Activated CD8-positive, alpha-beta T cell treated with anti-CD3 and anti-CD28 coated beads, Interleukin-2, amount 10 ng/mL, durations not matched to agents 7 days and 5 days (primary cell): ENCODE measurements at regions not wholly inside any gene's neighbourhood (a gene's known extent, or its start where the extent isn't known, plus 50 kb on each side); places are given as distances from the start of the nearest gene placed in this dataset.

ENCODE experiments used
- ATAC-seq: fragments of 150-1000 bp; cut with Tn5 transposase; one replicate; pipeline ENCODE4 v1.10.0; 2021; ENCODE audit warnings: moderate library complexity
- CTCF ChIA-PET: fragments of 350-600 bp; sonication (Branson Sonifier 250); formaldehyde crosslinking; loops from one replicate; lab custom pipeline; 2021; ENCODE audit warnings: antibody characterized with exemption; lab: Charles Lee
- POLR2A ChIA-PET: fragments of 350-600 bp; sonication (Branson Sonifier 250); formaldehyde crosslinking; loops from one replicate; lab custom pipeline; 2021; ENCODE audit warnings: antibody characterized with exemption; lab: Charles Lee
- DNase-seq: peaks from one replicate; pipeline ENCODE4 v3.0.0-alpha.2; 2020
- H3K27ac Mint-ChIP-seq: one replicate; pipeline ENCODE4 v1.8.0; 2021; ENCODE audit warnings: mild to moderate bottlenecking, mixed read lengths
- H3K27me3 Mint-ChIP-seq: one replicate; pipeline ENCODE4 v1.8.0; 2021; ENCODE audit warnings: low read depth, mixed read lengths
- H3K36me3 Mint-ChIP-seq: one replicate; pipeline ENCODE4 v1.8.0; 2021; ENCODE audit warnings: low read depth, mixed read lengths
- H3K4me1 Mint-ChIP-seq: one replicate; pipeline ENCODE4 v1.8.0; 2021; ENCODE audit warnings: low read depth, mixed read lengths
- H3K4me3 Mint-ChIP-seq: one replicate; pipeline ENCODE4 v1.8.0; 2021; ENCODE audit warnings: mild to moderate bottlenecking, mixed read lengths
- H3K9me3 Mint-ChIP-seq: one replicate; pipeline ENCODE4 v1.8.0; 2022; ENCODE audit warnings: mixed read lengths; ENCODE audit not compliant: insufficient read depth

GRCh38 chr13:112209266-112209665, 142.3 kb downstream of the SOX1 start:
- no peaks in the 10 kb centered on the region for H3K9me3 Mint-ChIP-seq
- no peaks in the 10 kb centered on the region for H3K36me3 Mint-ChIP-seq
- no peak overlapping the region for H3K27ac Mint-ChIP-seq
- ATAC-seq: no peak
- H3K27me3 Mint-ChIP-seq: peaks cover 25% of the 10 kb centered on the region
- peaks cover 19% of the 10 kb centered on the region for H3K4me1 Mint-ChIP-seq
- CTCF ChIA-PET: no interaction called here
- no peak for DNase-seq
- H3K4me3 Mint-ChIP-seq: no peak overlapping the region
- POLR2A ChIA-PET: no interaction called here

DNA sequence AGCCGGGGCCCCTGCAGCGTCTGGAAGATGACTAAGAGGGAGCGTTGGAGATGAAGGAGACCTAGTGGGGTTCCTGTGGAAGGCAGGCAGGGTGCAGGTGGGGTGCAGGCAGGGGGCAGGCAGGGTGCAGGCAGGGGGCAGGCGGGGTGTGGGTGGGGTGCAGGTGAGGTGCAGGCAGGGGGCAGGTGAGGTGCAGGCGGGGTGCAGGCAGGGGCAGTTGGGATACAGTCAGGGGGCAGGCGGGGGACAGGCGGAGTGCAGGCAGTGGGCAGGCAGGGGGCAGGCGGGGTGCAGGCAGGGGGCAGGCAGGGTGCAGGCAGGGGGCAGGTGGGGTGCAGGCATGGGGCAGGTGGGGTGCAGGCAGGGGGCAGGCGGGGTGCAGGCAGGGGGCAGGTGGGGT, 142.8 kb downstream of the SOX1 start:
- Mint-ChIP-seq H3K4me1 (peaks cover 18% of the 10 kb centered on the region), H3K27ac (no peak overlapping the region), H3K4me3 (no peak overlapping the region), H3K36me3 (no peaks in the 10 kb centered on the region), H3K9me3 (no peaks in the 10 kb centered on the region), H3K27me3 (peaks cover 21% of the 10 kb centered on the region)
- ATAC-seq (no peak), DNase-seq (no peak)
- ChIA-PET POLR2A (no interaction called here), CTCF (no interaction called here)

DNA sequence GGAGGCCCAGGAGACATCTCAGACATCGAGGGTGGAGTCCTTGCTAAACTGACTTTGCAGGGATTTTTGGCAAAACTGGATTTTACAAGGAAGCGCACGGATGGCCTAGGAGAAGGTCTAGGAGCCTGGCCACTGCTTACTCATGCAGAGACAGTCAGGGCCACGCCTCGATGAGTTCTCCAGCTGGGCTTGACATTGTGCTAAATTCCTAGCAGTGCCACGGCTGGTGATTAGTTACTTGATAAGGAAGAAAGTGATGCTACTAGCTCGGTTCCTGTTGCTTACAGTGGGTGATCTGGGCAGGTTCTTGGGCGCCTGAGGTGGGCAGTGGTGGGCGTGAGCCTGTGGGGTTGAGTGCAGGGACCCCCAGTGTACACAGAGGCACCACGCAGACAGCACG, 143.4 kb downstream of the SOX1 start:
- ChIA-PET POLR2A (no interaction called here), CTCF (no interaction called here)
- H3K36me3 Mint-ChIP-seq: no peaks in the 10 kb centered on the region
- no peak overlapping the region for H3K27ac Mint-ChIP-seq
- no peak overlapping the region for H3K4me3 Mint-ChIP-seq
- peaks cover 14% of the 10 kb centered on the region for H3K27me3 Mint-ChIP-seq
- DNase-seq: no peak
- H3K9me3 Mint-ChIP-seq: no peaks in the 10 kb centered on the region
- peaks cover 12% of the 10 kb centered on the region for H3K4me1 Mint-ChIP-seq
- no peak for ATAC-seq

- ChIA-PET CTCF (no interaction called here), POLR2A (no interaction called here)
- ATAC-seq (no peak), DNase-seq (no peak)
- no peak overlapping the region for H3K4me3 Mint-ChIP-seq
- H3K27ac Mint-ChIP-seq: no peak overlapping the region
- H3K9me3 Mint-ChIP-seq: no peaks in the 10 kb centered on the region
- H3K36me3 Mint-ChIP-seq: no peaks in the 10 kb centered on the region
- peaks cover 4% of the 10 kb centered on the region for H3K27me3 Mint-ChIP-seq
- H3K4me1 Mint-ChIP-seq: peaks cover 2% of the 10 kb centered on the region
Observed at GRCh38 chr13:112212533-112212932, 145.6 kb downstream of the SOX1 start.

GRCh38 chr13:112213467-112214255, 146.7 kb downstream of the SOX1 start:
- DNase-seq: no peak
- no peaks in the 10 kb centered on the region for H3K27me3 Mint-ChIP-seq
- H3K9me3 Mint-ChIP-seq: no peaks in the 10 kb centered on the region
- H3K36me3 Mint-ChIP-seq: no peaks in the 10 kb centered on the region
- no peak overlapping the region for H3K27ac Mint-ChIP-seq
- no peaks in the 10 kb centered on the region for H3K4me1 Mint-ChIP-seq
- no peak overlapping the region for H3K4me3 Mint-ChIP-seq
- no peak for ATAC-seq
- ChIA-PET CTCF (no interaction called here), POLR2A (no interaction called here)

GRCh38 chr13:112215871-112216270, 148.9 kb downstream of the SOX1 start:
- H3K27ac Mint-ChIP-seq: no peak overlapping the region
- ATAC-seq: no peak

GRCh38 chr13:112217431-112217830, 150.5 kb downstream of the SOX1 start:
- CTCF ChIA-PET: no interaction called here

More at GRCh38 chr13:112215871-112216270, 148.9 kb downstream of the SOX1 start:
- no peaks in the 10 kb centered on the region for H3K27me3 Mint-ChIP-seq
- ChIA-PET POLR2A (no interaction called here), CTCF (no interaction called here)
- no peaks in the 10 kb centered on the region for H3K36me3 Mint-ChIP-seq
- no peaks in the 10 kb centered on the region for H3K4me1 Mint-ChIP-seq
- H3K9me3 Mint-ChIP-seq: no peaks in the 10 kb centered on the region
- no peak for DNase-seq
- no peak overlapping the region for H3K4me3 Mint-ChIP-seq

DNA sequence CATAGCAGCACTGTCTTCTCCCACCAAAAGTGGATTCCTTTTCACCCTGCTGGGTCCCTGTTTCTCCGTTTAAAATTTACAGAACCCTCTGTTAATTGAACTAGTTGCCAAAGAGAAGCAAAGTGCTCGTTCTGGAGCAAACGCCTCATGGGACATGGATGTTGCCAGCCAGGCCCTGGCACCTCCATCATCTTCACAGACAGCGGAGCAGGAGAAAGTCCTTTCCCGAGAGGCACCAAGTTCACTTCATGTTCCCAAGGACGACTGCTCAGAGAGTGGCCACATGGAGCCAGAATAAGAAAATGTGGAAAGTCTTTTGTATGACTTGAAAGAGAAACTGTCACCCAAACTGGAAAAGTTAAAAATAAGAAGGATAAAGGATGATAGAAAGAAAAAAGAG, 151.5 kb downstream of the SOX1 start:
- ATAC-seq: no peak
- Mint-ChIP-seq H3K27me3 (no peaks in the 10 kb centered on the region), H3K27ac (no peak overlapping the region), H3K36me3 (no peaks in the 10 kb centered on the region), H3K4me3 (no peak overlapping the region), H3K4me1 (no peaks in the 10 kb centered on the region), H3K9me3 (no peaks in the 10 kb centered on the region)
- ChIA-PET CTCF (no interaction called here), POLR2A (no interaction called here)
- no peak for DNase-seq

More at GRCh38 chr13:112217431-112217830, 150.5 kb downstream of the SOX1 start:
- H3K4me1 Mint-ChIP-seq: no peaks in the 10 kb centered on the region
- no peak for ATAC-seq
- H3K9me3 Mint-ChIP-seq: no peaks in the 10 kb centered on the region
- no peak overlapping the region for H3K4me3 Mint-ChIP-seq
- no peaks in the 10 kb centered on the region for H3K36me3 Mint-ChIP-seq
- no peak for DNase-seq
- no peak overlapping the region for H3K27ac Mint-ChIP-seq
- POLR2A ChIA-PET: no interaction called here
- no peaks in the 10 kb centered on the region for H3K27me3 Mint-ChIP-seq

DNA sequence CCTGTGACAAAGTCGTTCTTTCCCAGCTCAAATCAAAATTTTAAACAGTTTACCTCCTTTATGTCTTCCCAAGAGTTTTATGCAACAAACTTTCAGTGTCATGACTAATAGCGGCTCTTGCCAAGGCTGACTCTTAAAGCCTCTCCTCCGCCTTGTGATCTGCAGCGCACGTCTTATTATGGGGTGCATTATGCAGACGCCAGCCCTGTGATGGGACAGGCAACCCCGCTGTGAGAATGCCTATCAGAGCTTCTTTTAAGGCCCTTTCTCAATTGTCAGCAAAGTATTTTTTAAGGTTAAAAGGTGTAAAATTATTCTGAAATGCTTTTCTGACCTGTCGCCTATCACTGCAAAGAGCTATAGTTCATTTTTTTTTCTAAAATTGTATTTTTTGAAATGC, 152.8 kb downstream of the SOX1 start:
- Mint-ChIP-seq H3K4me3 (no peak overlapping the region), H3K27me3 (no peaks in the 10 kb centered on the region), H3K36me3 (no peaks in the 10 kb centered on the region), H3K9me3 (no peaks in the 10 kb centered on the region), H3K27ac (no peak overlapping the region), H3K4me1 (no peaks in the 10 kb centered on the region)
- ChIA-PET POLR2A (no interaction called here), CTCF (no interaction called here)
- no peak for DNase-seq
- ATAC-seq: no peak

- ATAC-seq: no peak
- H3K27me3 Mint-ChIP-seq: no peaks in the 10 kb centered on the region
- H3K4me3 Mint-ChIP-seq: no peak overlapping the region
- no peaks in the 10 kb centered on the region for H3K9me3 Mint-ChIP-seq
- H3K27ac Mint-ChIP-seq: no peak overlapping the region
- H3K4me1 Mint-ChIP-seq: no peaks in the 10 kb centered on the region
- DNase-seq: no peak
- ChIA-PET CTCF (no interaction called here), POLR2A (no interaction called here)
- no peaks in the 10 kb centered on the region for H3K36me3 Mint-ChIP-seq
Observed at GRCh38 chr13:112220296-112220875, 153.4 kb downstream of the SOX1 start.

DNA sequence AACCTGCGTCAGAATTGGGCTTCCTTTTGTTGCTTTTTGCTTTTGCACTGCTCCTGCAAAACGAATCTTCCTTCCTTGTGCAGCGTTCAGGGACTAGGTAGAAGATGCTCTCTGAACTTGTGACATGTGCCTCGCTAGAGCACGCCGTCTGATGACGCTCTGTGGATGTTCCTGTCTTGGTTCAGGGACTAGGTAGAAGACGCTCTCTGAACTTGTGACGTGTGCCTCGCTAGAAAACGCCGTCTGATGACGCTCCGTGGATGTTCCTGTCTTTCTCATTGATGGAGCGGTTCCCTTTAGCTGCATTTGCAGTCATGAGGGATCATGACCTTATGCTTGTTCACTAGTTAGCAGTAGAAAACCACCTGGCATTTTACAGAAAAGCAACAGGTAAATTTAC, 154.0 kb downstream of the SOX1 start:
- Mint-ChIP-seq H3K27ac (no peak overlapping the region), H3K4me3 (no peak overlapping the region), H3K36me3 (no peaks in the 10 kb centered on the region), H3K9me3 (no peaks in the 10 kb centered on the region), H3K4me1 (no peaks in the 10 kb centered on the region), H3K27me3 (no peaks in the 10 kb centered on the region)
- no peak for DNase-seq
- ATAC-seq: no peak
- CTCF ChIA-PET: no interaction called here
- POLR2A ChIA-PET: no interaction called here

DNA sequence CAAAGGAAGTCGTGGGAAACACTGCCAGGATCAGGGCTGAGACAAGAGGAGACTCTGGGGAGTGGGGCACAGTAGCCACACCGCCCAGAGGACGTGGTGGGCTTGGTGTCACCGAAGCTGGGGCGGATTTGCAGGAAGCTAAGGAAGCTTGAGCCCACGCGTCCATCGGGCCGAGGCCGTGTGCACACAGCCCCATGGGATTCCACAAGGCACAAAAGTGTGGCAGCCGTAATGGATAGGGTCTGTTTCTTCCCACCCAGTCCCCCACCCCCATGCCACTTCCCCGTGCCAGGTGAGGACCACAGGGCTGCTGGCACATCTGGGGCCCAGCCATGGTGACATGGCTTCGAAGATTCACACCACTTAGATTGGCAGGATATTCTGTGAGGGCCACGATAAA, 153.2 kb upstream of the SPACA7 start:
- ATAC-seq (no peak), DNase-seq (no peak)
- CTCF ChIA-PET: no interaction called here
- Mint-ChIP-seq H3K27ac (no peak overlapping the region), H3K27me3 (no peaks in the 10 kb centered on the region), H3K9me3 (no peaks in the 10 kb centered on the region), H3K4me1 (no peaks in the 10 kb centered on the region), H3K36me3 (no peaks in the 10 kb centered on the region), H3K4me3 (no peak overlapping the region)
- POLR2A ChIA-PET: no interaction called here
